ENCODE measurements at regions not wholly inside any gene's neighbourhood (a gene's known extent, or its start where the extent isn't known, plus 50 kb on each side); places are given as distances from the start of the nearest gene placed in this dataset.

DNA sequence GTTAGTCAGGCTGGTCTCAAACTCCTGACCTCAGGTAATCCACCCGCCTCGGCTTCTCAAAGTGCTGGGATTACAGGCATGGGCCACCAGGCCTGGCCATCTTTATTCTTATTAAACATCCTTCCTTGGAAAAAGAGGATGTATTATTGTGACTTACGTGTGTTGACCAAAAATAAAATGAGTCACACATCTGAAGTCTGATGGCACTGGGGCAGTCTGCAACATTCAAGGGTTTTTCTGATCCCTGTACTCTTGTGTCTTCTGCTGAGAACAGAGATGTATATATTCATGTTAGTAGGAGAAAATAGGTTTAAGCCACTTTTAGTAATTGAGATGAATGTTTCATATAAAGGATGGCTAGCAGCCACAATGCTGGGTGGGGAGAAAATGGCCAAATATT lies 129.9 kb upstream of the RIPOR2 start:
- no peak overlapping the region for H3K4me3 Mint-ChIP-seq
- no peaks in the 10 kb centered on the region for H3K9me3 Mint-ChIP-seq
- H3K27me3 Mint-ChIP-seq = no peaks in the 10 kb centered on the region
- ChIA-PET CTCF (interaction anchor here in 1 of 2 donors (1.1 kb wide), 1 partner anchor 48 kb away, joined by 5 read pairs; no protein-coding TSS in a partner anchor), POLR2A (no interaction called here)
- H3K27me3 ChIP-seq (replicated peaks in 1 of 2; ENCODE audit: control insufficient read depth in 2 of 2, extremely low read depth in 1 of 2, insufficient read depth in 2 of 2, low read length in 1 of 2) = no peaks in the 10 kb centered on the region
- peaks cover 0 to 3% of the 10 kb centered on the region in 2 experiments for H3K4me1 ChIP-seq (ENCODE audit: control insufficient read depth in 1 of 2, extremely low read depth in 1 of 2, insufficient read depth in 2 of 2, low read length in 2 of 2)
- no peaks in the 10 kb centered on the region for H3K9me3 ChIP-seq
- no peaks in the 10 kb centered on the region for H3K36me3 Mint-ChIP-seq
- 100% methylated on average over 1 of the region's 3 CpGs for WGBS (ENCODE audit: insufficient coverage)
- H3K27ac ChIP-seq (ENCODE audit: low read length) = no peak overlapping the region
- peaks cover 1 to 8% (median 4%) of the 10 kb centered on the region in 3 donors for H3K4me1 Mint-ChIP-seq
- H3K36me3 ChIP-seq (ENCODE audit: control insufficient read depth in 2 of 2, extremely low read depth in 1 of 2, insufficient read depth in 1 of 2, low read length in 1 of 2) = no peaks in the 10 kb centered on the region
- ATAC-seq (replicated peaks in 1 of 4) = no peak
- no peak overlapping the region for H3K27ac Mint-ChIP-seq
- DNase-seq = no peak
- H3K4me3 ChIP-seq (ENCODE audit: control insufficient read depth in 1 of 2, extremely low read depth in 1 of 2, low read length in 1 of 2) = no peak overlapping the region

DNA sequence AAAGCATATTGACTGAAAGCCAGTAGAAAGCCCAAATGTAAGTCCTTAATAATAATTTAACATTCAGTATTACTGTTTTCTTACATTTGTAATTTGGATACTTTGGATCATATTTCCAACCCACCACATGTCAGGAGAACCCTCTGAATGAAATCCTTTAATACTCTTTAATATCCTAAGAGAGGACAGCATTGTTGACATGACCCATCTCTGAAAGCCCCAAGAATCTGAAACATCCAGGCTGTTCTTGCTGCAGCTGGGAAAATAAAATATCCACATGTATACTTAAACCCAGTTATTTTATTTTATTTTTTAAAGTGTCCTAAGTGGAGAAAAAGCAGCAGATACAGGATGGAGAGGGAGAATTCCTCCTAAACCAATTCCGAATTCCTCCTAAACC lies 130.8 kb upstream of the RIPOR2 start:
- ATAC-seq (replicated peaks in 1 of 4) (no peak), DNase-seq (no peak)
- Histone ChIP-seq H3K4me1 (ENCODE audit: control insufficient read depth in 1 of 2, extremely low read depth in 1 of 2, insufficient read depth in 2 of 2, low read length in 2 of 2) (peaks cover 0 to 5% of the 10 kb centered on the region in 2 experiments), H3K27me3 (replicated peaks in 1 of 2; ENCODE audit: control insufficient read depth in 2 of 2, extremely low read depth in 1 of 2, insufficient read depth in 2 of 2, low read length in 1 of 2) (no peaks in the 10 kb centered on the region), H3K4me3 (ENCODE audit: control insufficient read depth in 1 of 2, extremely low read depth in 1 of 2, low read length in 1 of 2) (no peak overlapping the region), H3K27ac (ENCODE audit: low read length) (no peak overlapping the region), H3K9me3 (no peaks in the 10 kb centered on the region), H3K36me3 (ENCODE audit: control insufficient read depth in 2 of 2, extremely low read depth in 1 of 2, insufficient read depth in 1 of 2, low read length in 1 of 2) (no peaks in the 10 kb centered on the region)
- Mint-ChIP-seq H3K4me3 (no peak overlapping the region), H3K4me1 (peaks cover 5 to 10% (median 9%) of the 10 kb centered on the region in 3 donors), H3K27me3 (no peaks in the 10 kb centered on the region), H3K9me3 (no peaks in the 10 kb centered on the region), H3K36me3 (no peaks in the 10 kb centered on the region), H3K27ac (no peak overlapping the region)
- POLR2A ChIA-PET = interaction anchor here in 1 of 2 donors (0.6 kb wide), 1 partner anchor 453 kb away, joined by 7 read pairs; no protein-coding TSS in a partner anchor
- CTCF ChIA-PET = interaction anchor here in 1 of 2 donors (0.7 kb wide), 1 partner anchor 490 kb away, joined by 5 read pairs; no protein-coding TSS in a partner anchor
- no CpG with 5 or more reads among the region's 1 CpG for WGBS (ENCODE audit: insufficient coverage)

DNA sequence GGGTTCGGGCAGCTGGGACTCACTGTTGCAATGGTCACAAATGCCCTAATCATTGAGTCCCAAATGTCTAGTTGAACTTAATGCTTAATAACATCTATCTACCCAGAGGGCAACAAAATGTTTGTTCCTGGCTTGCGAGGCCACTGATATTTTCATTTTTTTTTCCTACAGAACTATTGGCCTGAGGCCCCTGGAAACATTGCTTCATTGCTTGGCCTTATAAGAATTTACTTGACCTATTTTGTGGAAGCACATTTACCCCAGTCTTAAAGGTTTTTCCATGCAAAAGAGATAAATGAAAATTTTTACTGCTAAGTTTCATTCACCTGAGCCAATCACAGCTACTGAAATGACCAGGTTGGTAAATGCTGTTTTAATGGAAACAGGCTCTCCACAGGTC lies 133.1 kb upstream of the RIPOR2 start:
- H3K27me3 Mint-ChIP-seq = no peaks in the 10 kb centered on the region

DNA sequence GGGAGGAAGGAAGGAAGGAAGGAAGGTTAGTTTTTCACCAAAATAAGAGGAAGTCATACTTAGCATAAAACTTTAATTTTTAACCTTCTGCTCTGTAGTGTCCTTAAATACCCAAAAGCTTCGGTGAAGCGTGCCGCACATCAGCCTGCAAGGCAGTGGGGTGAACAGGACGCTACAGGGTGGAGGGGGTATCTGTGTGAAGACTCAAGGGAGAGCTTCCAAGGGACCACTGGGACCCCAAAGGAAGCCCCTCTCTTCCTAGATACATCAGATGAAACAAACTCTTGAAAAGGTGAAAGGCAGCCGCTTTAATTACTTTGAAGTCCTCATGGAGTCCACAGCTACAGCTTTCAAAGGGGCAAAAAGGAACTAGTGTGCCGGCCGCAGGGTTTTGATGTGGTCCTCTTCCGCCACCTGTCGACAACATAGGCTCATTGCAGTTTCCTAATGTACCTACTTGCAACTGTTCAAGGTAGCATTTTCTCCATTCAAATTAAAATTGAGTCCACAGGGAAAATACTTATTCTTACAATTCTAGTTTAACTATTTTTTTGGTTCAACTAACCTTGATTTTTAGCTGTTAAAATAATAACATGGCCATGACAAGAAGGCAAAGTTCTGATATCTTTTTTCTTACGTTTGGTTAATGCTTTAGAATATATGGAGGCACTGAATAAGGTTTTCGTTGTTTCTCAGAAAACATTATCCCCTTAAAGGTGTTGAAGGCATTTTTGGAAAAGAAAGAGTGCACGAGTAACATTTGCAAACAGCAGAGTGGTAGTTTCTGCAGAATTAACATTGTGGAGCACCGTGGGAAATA lies 135.0 kb upstream of the RIPOR2 start:
- H3K4me1 Mint-ChIP-seq = peaks cover 4 to 9% (median 5%) of the 10 kb centered on the region in 3 donors
- CTCF ChIA-PET = interaction anchor here (0.6 to 5.0 kb wide), 33 partner anchors 9 to 491 kb away, joined by 3 to 136 read pairs (median 5); partner anchors contain the start of gene RIPOR2 (in 1 of the 2)
- WGBS (ENCODE audit: insufficient coverage) = 28% methylated on average over 8 of the region's 13 CpGs
- peak; percentile 62 to 93 (median 76) for DNase-seq
- no peaks in the 10 kb centered on the region for H3K36me3 Mint-ChIP-seq
- H3K4me3 ChIP-seq (ENCODE audit: control insufficient read depth in 1 of 2, extremely low read depth in 1 of 2, low read length in 1 of 2) = no peak overlapping the region
- peaks cover 0 to 5% of the 10 kb centered on the region in 2 experiments for H3K4me1 ChIP-seq (ENCODE audit: control insufficient read depth in 1 of 2, extremely low read depth in 1 of 2, insufficient read depth in 2 of 2, low read length in 2 of 2)
- peak overlapping the region; percentile 87 to 89 for H3K27ac Mint-ChIP-seq
- POLR2A ChIA-PET = interaction anchor here (0.6 to 1.9 kb wide), 3 partner anchors 28 to 84 kb away, joined by 3 to 9 read pairs (median 4); no protein-coding TSS in a partner anchor
- peak overlapping the region; percentile 61 for H3K27ac ChIP-seq (ENCODE audit: low read length)
- peak overlapping the region; percentile 28 to 59 (median 56) for H3K4me3 Mint-ChIP-seq
- no peaks in the 10 kb centered on the region for H3K36me3 ChIP-seq (ENCODE audit: control insufficient read depth in 2 of 2, extremely low read depth in 1 of 2, insufficient read depth in 1 of 2, low read length in 1 of 2)
- no peaks in the 10 kb centered on the region for H3K27me3 Mint-ChIP-seq
- no peaks in the 10 kb centered on the region for H3K9me3 Mint-ChIP-seq
- ATAC-seq (replicated peaks in 1 of 4) = peak; percentile 91 to 94 (median 94)
- no peaks in the 10 kb centered on the region for H3K27me3 ChIP-seq (replicated peaks in 1 of 2; ENCODE audit: control insufficient read depth in 2 of 2, extremely low read depth in 1 of 2, insufficient read depth in 2 of 2, low read length in 1 of 2)
- H3K9me3 ChIP-seq = no peaks in the 10 kb centered on the region

More for the DNA sequence above, 133.1 kb upstream of the RIPOR2 start:
- Mint-ChIP-seq H3K4me3 (no peak overlapping the region), H3K27ac (no peak overlapping the region), H3K9me3 (no peaks in the 10 kb centered on the region), H3K4me1 (peaks cover 5 to 10% (median 9%) of the 10 kb centered on the region in 3 donors), H3K36me3 (no peaks in the 10 kb centered on the region)
- ChIA-PET CTCF (interaction anchor here (0.6 to 5.0 kb wide), 4 partner anchors 43 to 471 kb away, joined by 3 to 136 read pairs (median 4); no protein-coding TSS in a partner anchor), POLR2A (interaction anchor here in 1 of 2 donors (1.1 kb wide), 1 partner anchor 35 kb away, joined by 3 read pairs; no protein-coding TSS in a partner anchor)
- Histone ChIP-seq H3K9me3 (no peaks in the 10 kb centered on the region), H3K4me1 (ENCODE audit: control insufficient read depth in 1 of 2, extremely low read depth in 1 of 2, insufficient read depth in 2 of 2, low read length in 2 of 2) (peaks cover 0 to 5% of the 10 kb centered on the region in 2 experiments), H3K27ac (ENCODE audit: low read length) (no peak overlapping the region), H3K27me3 (replicated peaks in 1 of 2; ENCODE audit: control insufficient read depth in 2 of 2, extremely low read depth in 1 of 2, insufficient read depth in 2 of 2, low read length in 1 of 2) (no peaks in the 10 kb centered on the region), H3K4me3 (ENCODE audit: control insufficient read depth in 1 of 2, extremely low read depth in 1 of 2, low read length in 1 of 2) (no peak overlapping the region), H3K36me3 (ENCODE audit: control insufficient read depth in 2 of 2, extremely low read depth in 1 of 2, insufficient read depth in 1 of 2, low read length in 1 of 2) (no peaks in the 10 kb centered on the region)
- ATAC-seq (replicated peaks in 1 of 4) = no peak
- WGBS (ENCODE audit: insufficient coverage) = 100% methylated on average over 1 of the region's 2 CpGs
- DNase-seq = no peak

DNA sequence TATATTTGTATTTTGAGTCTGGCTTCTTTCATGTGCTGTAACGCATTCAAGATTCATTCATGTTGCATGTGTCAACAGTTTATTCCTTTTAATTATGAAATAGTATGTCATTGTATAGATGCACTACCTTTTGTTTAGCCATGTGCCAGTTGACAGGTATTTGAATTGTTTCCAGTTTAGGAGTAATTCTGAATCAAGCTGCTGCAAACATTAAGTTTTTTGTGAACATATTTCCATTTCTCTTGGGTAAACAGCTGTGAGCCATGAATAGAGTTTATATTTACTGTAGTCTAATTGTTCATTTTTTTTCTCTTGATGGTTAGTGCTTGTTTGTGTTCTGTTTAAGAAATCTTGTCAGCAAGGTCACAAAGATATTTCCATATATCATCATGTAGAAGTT lies 142.4 kb upstream of the RIPOR2 start:
- no peaks in the 10 kb centered on the region for H3K4me1 ChIP-seq (ENCODE audit: control insufficient read depth in 1 of 2, extremely low read depth in 1 of 2, insufficient read depth in 2 of 2, low read length in 2 of 2)
- Mint-ChIP-seq H3K27ac (no peak overlapping the region), H3K4me3 (no peak overlapping the region), H3K36me3 (peaks cover 15% of the 10 kb centered on the region), H3K27me3 (no peaks in the 10 kb centered on the region), H3K9me3 (no peaks in the 10 kb centered on the region), H3K4me1 (peaks cover 0 to 10% (median 2%) of the 10 kb centered on the region in 3 donors)
- H3K27me3 ChIP-seq (replicated peaks in 1 of 2; ENCODE audit: control insufficient read depth in 2 of 2, extremely low read depth in 1 of 2, insufficient read depth in 2 of 2, low read length in 1 of 2) = no peaks in the 10 kb centered on the region
- H3K4me3 ChIP-seq (ENCODE audit: control insufficient read depth in 1 of 2, extremely low read depth in 1 of 2, low read length in 1 of 2) = no peak overlapping the region
- WGBS (ENCODE audit: insufficient coverage) = no CpG with 5 or more reads among the region's 1 CpG
- H3K9me3 ChIP-seq = no peaks in the 10 kb centered on the region
- H3K36me3 ChIP-seq (ENCODE audit: control insufficient read depth in 2 of 2, extremely low read depth in 1 of 2, insufficient read depth in 1 of 2, low read length in 1 of 2) = peaks cover 3 to 4% of the 10 kb centered on the region in 2 donors
- ChIA-PET POLR2A (no interaction called here), CTCF (no interaction called here)
- ATAC-seq (replicated peaks in 1 of 4) (no peak), DNase-seq (no peak)
- no peak overlapping the region for H3K27ac ChIP-seq (ENCODE audit: low read length)

DNA sequence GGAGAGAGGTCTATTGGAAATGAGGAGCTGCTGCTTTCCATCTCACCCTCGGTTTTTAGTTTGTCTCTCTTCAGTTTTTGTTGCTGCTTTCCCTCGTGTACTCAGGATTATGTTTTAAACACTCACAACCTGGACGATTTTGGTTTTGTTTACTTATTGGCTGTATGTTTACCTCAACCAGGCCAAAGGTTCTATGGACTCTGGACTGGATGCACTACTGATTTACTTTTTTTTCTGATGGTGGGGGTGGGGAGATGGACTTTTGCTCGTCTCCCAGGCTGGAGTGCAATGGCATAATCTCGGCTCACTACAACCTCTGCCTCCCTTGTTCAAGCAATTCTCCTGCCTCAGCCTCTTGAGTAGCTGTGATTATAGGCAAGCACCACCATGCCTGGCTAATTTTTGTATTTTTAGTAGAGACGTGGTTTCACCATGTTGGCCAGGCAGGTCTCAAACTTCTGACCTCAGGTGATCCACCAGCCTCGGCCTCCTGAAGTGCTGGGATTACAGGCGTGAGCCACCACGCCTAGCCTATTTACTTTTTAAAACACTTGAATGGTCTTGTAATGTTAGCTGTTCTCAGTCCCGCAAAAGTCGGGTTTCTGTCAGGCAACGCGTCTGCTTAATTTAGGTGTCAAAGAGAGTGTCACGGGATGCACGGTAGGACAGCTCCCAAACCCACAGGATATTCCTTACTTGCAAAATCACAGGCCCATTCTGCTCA lies 148.2 kb upstream of the RIPOR2 start:
- Histone ChIP-seq H3K27me3 (replicated peaks in 1 of 2; ENCODE audit: control insufficient read depth in 2 of 2, extremely low read depth in 1 of 2, insufficient read depth in 2 of 2, low read length in 1 of 2) (no peaks in the 10 kb centered on the region), H3K36me3 (ENCODE audit: control insufficient read depth in 2 of 2, extremely low read depth in 1 of 2, insufficient read depth in 1 of 2, low read length in 1 of 2) (peaks cover 3 to 16% of the 10 kb centered on the region in 2 donors), H3K4me3 (ENCODE audit: control insufficient read depth in 1 of 2, extremely low read depth in 1 of 2, low read length in 1 of 2) (no peak overlapping the region), H3K9me3 (no peaks in the 10 kb centered on the region), H3K4me1 (ENCODE audit: control insufficient read depth in 1 of 2, extremely low read depth in 1 of 2, insufficient read depth in 2 of 2, low read length in 2 of 2) (peaks cover 12 to 29% of the 10 kb centered on the region in 2 experiments), H3K27ac (ENCODE audit: low read length) (no peak overlapping the region)
- Mint-ChIP-seq H3K4me1 (peaks cover 0 to 22% (median 12%) of the 10 kb centered on the region in 3 donors), H3K36me3 (peaks cover 19% of the 10 kb centered on the region), H3K4me3 (no peak overlapping the region), H3K27ac (no peak overlapping the region), H3K9me3 (no peaks in the 10 kb centered on the region), H3K27me3 (no peaks in the 10 kb centered on the region)
- ChIA-PET CTCF (no interaction called here), POLR2A (no interaction called here)
- no peak for DNase-seq
- 83% methylated on average over 2 of the region's 15 CpGs for WGBS (ENCODE audit: insufficient coverage)
- ATAC-seq (replicated peaks in 1 of 4) = no peak
